WI38 (cell line): ENCODE measurements at regions not wholly inside any gene's neighbourhood (a gene's known extent, or its start where the extent isn't known, plus 50 kb on each side); places are given as distances from the start of the nearest gene placed in this dataset.

Source experiments
- H3K4me3 ChIP-seq: 2 replicates; pipeline ENCODE4 v1.5.1; 2011; ENCODE audit warnings: low read depth, mild to moderate bottlenecking, control low read depth, low read length
- TF ChIP-seq, protein P1 (sequence below): IDR thresholded peaks from 2 replicates; pipeline ENCODE4 v1.5.1; 2012; ENCODE audit warnings: low read depth, mild to moderate bottlenecking, control low read depth, low read length

- H3K4me3 ChIP-seq: no peak overlapping the region
- TF ChIP-seq, protein P1, sequence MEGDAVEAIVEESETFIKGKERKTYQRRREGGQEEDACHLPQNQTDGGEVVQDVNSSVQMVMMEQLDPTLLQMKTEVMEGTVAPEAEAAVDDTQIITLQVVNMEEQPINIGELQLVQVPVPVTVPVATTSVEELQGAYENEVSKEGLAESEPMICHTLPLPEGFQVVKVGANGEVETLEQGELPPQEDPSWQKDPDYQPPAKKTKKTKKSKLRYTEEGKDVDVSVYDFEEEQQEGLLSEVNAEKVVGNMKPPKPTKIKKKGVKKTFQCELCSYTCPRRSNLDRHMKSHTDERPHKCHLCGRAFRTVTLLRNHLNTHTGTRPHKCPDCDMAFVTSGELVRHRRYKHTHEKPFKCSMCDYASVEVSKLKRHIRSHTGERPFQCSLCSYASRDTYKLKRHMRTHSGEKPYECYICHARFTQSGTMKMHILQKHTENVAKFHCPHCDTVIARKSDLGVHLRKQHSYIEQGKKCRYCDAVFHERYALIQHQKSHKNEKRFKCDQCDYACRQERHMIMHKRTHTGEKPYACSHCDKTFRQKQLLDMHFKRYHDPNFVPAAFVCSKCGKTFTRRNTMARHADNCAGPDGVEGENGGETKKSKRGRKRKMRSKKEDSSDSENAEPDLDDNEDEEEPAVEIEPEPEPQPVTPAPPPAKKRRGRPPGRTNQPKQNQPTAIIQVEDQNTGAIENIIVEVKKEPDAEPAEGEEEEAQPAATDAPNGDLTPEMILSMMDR: no peak
Observed at GRCh38 chr12:59240048-59240447, 319.7 kb upstream of the LRIG3 start.

DNA sequence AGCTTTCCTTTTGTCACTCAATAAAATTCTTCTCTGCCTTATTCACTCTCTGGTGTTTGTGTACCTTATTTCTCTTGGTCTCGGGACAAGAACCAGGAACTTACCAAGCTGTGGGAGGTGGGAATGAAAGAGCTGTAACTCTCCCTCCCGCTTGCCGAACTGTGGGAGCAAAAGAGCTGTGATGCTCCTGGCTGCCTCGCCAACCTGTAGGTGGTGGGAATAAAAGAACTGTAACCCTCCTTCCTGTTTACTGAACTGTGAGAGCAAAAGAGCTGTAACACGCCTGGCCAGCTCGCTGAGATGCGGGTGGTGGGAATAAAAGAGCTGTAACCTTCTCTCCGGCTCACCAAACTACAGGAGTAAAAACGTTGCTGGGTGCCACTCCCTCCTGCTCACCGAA, 314.1 kb upstream of the LRIG3 start:
- H3K4me3 ChIP-seq: no peak overlapping the region
- TF ChIP-seq, protein P1: no peak

DNA sequence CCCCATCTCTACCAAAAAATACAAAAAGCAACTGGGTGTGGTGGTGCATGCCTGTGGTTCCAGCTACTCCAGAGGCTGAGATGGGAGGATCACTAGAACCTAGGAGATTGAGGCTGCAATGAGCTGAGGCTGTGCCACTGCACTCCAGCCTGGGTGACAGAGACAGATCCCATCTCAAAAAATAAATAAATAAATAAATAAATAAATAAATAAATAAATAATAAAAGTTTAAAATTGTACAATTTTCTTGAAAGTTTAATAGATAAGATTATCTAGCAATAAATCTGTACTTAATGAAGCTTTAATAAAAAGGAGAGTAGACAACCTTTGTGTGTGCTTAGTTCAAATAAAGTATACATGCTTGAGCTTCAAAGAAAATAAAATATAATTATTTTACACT, 310.0 kb upstream of the LRIG3 start:
- no peak overlapping the region for H3K4me3 ChIP-seq
- TF ChIP-seq, protein P1: no peak

GRCh38 chr12:59219148-59219547, 298.8 kb upstream of the LRIG3 start:
- no peak overlapping the region for H3K4me3 ChIP-seq
- TF ChIP-seq, protein P1: no peak

DNA sequence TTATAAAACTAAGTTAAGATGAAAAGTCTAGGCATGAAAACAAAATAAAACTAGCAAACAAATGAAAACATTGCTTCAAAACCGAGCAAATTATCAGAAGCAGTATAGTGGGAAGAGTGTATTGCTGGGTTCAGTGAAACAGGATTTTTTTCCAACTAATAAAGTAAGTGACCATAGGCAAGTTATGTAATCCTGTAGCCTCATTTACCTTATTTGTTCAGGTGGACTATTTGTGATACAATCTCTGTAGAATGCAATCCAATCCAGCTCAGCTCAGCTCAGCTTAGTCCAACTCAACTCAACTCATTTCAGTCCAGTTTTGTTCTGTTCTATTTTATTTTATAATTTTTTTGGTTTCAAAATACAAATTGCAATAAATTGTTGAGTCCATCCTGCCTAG, 276.7 kb upstream of the LRIG3 start:
- TF ChIP-seq, protein P1: no peak
- H3K4me3 ChIP-seq: no peak overlapping the region

GRCh38 chr12:59194794-59195193, 274.5 kb upstream of the LRIG3 start:
- H3K4me3 ChIP-seq: no peak overlapping the region
- TF ChIP-seq, protein P1: no peak

DNA sequence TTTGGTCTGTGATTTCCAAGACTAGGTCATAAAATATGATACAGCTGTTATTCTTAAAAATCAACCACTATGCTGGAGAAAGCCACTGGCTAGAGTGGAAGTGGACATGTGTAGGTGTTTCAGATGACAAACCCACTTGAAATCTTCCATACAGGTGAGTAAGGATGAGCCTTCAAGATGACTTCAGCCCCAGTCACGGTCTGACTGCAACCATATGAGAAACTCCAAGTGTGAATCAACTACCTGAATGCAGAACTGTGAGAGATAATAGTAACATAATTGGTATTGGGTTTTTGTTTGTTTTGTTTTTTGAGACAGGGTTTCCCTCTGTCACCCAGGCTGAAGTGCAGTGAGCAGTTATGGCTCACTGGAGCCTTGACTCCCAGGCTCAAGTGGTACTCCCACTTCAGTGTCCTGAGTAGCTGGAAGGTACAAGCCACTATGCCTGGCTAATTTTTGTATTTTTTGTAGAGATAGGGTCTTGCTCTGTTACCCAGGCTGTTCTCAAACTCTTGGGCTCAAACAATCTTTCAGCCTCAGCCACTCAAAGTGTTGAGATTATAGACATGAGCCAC, 273.3 kb upstream of the LRIG3 start:
- TF ChIP-seq, protein P1: no peak
- H3K4me3 ChIP-seq: no peak overlapping the region
